ENCODE measurements at regions not wholly inside any gene's neighbourhood (a gene's known extent, or its start where the extent isn't known, plus 50 kb on each side); places are given as distances from the start of the nearest gene placed in this dataset.

GRCh38 chr12:34394211-34395055 lies 372.1 kb downstream of the ALG10 start:
- Histone ChIP-seq H3K4me3 (ENCODE audit: insufficient read depth, low read length, poor library complexity, severe bottlenecking) (no peak overlapping the region), H3K4me2 (ENCODE audit: low read depth, low read length, poor library complexity, severe bottlenecking) (no peak overlapping the region), H3K9me3 (ENCODE audit: insufficient read depth, low read length) (no peaks in the 10 kb centered on the region)

DNA sequence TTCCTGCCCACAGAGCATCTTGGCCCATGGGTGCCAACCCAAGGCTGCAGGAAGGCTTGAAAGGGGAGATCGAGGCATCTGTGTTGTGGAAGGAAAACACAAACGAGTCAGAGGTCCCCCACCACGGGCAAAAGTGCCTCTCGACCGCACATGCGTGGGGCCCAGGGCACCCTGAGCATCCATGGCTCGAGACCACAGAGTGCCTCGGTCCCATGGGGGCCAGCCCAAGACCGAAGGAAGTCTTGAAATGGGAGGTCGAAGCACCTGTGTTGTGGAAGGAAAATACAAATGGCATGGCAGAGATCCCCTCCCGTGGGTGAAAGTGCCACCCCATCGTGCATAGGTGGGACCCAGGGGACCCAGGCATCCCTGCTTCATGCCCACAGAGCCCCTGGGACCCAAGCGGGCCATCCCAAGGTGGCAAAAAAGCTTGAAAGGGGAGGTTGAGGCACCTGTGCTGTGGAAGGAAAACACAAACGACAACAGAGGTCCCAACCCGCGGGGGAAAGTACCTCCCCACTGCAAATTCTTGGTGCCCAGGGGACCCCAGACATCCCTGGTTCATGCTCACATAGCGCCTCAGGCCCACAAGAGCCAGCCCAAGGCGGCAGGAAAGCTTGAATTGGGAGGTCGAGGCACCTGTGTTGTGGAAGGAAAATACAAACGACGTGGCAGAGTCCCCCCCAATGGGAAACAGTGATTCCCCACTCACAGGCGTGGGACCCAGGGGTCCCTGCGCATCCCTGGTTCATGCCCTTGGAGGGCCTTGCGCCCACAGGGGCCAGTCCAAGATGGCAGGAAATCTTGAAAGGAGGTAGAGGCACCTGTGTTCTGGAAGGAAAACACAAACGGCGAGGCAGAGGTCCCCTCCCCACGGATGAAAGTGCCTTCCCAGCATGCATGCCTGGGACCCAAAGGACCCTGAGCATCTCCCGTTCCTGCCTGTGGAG lies 373.0 kb downstream of the ALG10 start:
- Histone ChIP-seq H3K27me3 (ENCODE audit: low read length) (no peaks in the 10 kb centered on the region), H3K9ac (ENCODE audit: low read length) (no peak overlapping the region), H3K9me2 (replicated peaks; ENCODE audit: insufficient read depth, low read length) (no peaks in the 10 kb centered on the region), H3F3A (ENCODE audit: insufficient read depth) (no peaks in the 10 kb centered on the region), H3K9me3 (ENCODE audit: insufficient read depth, low read length) (no peaks in the 10 kb centered on the region), H3K4me2 (ENCODE audit: low read depth, low read length, poor library complexity, severe bottlenecking) (no peak overlapping the region), H3K27ac (ENCODE audit: low read depth, low read length) (no peak overlapping the region), H3K36me3 (ENCODE audit: low read length) (no peaks in the 10 kb centered on the region), H3K4me3 (ENCODE audit: insufficient read depth, low read length, poor library complexity, severe bottlenecking) (no peak overlapping the region), H2AFZ (ENCODE audit: low read depth, low read length, severe bottlenecking) (no peak overlapping the region), H4K20me1 (ENCODE audit: low read depth, low read length) (no peaks in the 10 kb centered on the region), H3K79me2 (ENCODE audit: insufficient read depth, low read length) (no peaks in the 10 kb centered on the region)
- no peak for TF ChIP-seq EZH2phosphoT487 (conservative IDR thresholded peaks at IDR 0.05; ENCODE audit: low read length)
- no peak for TF ChIP-seq CTCF (IDR thresholded peaks at IDR 0.05; ENCODE audit: insufficient read depth, low read length, poor library complexity, severe bottlenecking)

More at GRCh38 chr12:34394211-34395055, 372.1 kb downstream of the ALG10 start:
- H3K79me2 ChIP-seq (ENCODE audit: insufficient read depth, low read length), result no peaks in the 10 kb centered on the region
- no peak overlapping the region for H3K27ac ChIP-seq (ENCODE audit: low read depth, low read length)
- H3F3A ChIP-seq (ENCODE audit: insufficient read depth), result no peaks in the 10 kb centered on the region
- no peaks in the 10 kb centered on the region for H3K36me3 ChIP-seq (ENCODE audit: low read length)
- H4K20me1 ChIP-seq (ENCODE audit: low read depth, low read length), result no peaks in the 10 kb centered on the region
- H3K9ac ChIP-seq (ENCODE audit: low read length), result no peak overlapping the region
- H3K27me3 ChIP-seq (ENCODE audit: low read length), result no peaks in the 10 kb centered on the region
- no peak overlapping the region for H2AFZ ChIP-seq (ENCODE audit: low read depth, low read length, severe bottlenecking)
- no peaks in the 10 kb centered on the region for H3K9me2 ChIP-seq (replicated peaks; ENCODE audit: insufficient read depth, low read length)
- TF ChIP-seq CTCF (IDR thresholded peaks at IDR 0.05; ENCODE audit: insufficient read depth, low read length, poor library complexity, severe bottlenecking), result no peak
- no peak for TF ChIP-seq EZH2phosphoT487 (conservative IDR thresholded peaks at IDR 0.05; ENCODE audit: low read length)

- no peaks in the 10 kb centered on the region for H3K27me3 ChIP-seq (ENCODE audit: low read length)
- no peaks in the 10 kb centered on the region for H3K36me3 ChIP-seq (ENCODE audit: low read length)
- no peaks in the 10 kb centered on the region for H3K9me3 ChIP-seq (ENCODE audit: insufficient read depth, low read length)
- H3K79me2 ChIP-seq (ENCODE audit: insufficient read depth, low read length), result no peaks in the 10 kb centered on the region
- no peak overlapping the region for H3K4me2 ChIP-seq (ENCODE audit: low read depth, low read length, poor library complexity, severe bottlenecking)
- H3K27ac ChIP-seq (ENCODE audit: low read depth, low read length), result no peak overlapping the region
- no peaks in the 10 kb centered on the region for H3F3A ChIP-seq (ENCODE audit: insufficient read depth)
- no peak overlapping the region for H3K9ac ChIP-seq (ENCODE audit: low read length)
- TF ChIP-seq EZH2phosphoT487 (conservative IDR thresholded peaks at IDR 0.05; ENCODE audit: low read length) (no peak), CTCF (IDR thresholded peaks at IDR 0.05; ENCODE audit: insufficient read depth, low read length, poor library complexity, severe bottlenecking) (no peak)
- H3K9me2 ChIP-seq (replicated peaks; ENCODE audit: insufficient read depth, low read length), result no peaks in the 10 kb centered on the region
- H3K4me3 ChIP-seq (ENCODE audit: insufficient read depth, low read length, poor library complexity, severe bottlenecking), result no peak overlapping the region
- H2AFZ ChIP-seq (ENCODE audit: low read depth, low read length, severe bottlenecking), result no peak overlapping the region
- H4K20me1 ChIP-seq (ENCODE audit: low read depth, low read length), result no peaks in the 10 kb centered on the region
Measured at GRCh38 chr12:34396006-34396860, 373.9 kb downstream of the ALG10 start.
